ENCODE measurements at regions not wholly inside any gene's neighbourhood (a gene's known extent, or its start where the extent isn't known, plus 50 kb on each side); places are given as distances from the start of the nearest gene placed in this dataset.

DNA sequence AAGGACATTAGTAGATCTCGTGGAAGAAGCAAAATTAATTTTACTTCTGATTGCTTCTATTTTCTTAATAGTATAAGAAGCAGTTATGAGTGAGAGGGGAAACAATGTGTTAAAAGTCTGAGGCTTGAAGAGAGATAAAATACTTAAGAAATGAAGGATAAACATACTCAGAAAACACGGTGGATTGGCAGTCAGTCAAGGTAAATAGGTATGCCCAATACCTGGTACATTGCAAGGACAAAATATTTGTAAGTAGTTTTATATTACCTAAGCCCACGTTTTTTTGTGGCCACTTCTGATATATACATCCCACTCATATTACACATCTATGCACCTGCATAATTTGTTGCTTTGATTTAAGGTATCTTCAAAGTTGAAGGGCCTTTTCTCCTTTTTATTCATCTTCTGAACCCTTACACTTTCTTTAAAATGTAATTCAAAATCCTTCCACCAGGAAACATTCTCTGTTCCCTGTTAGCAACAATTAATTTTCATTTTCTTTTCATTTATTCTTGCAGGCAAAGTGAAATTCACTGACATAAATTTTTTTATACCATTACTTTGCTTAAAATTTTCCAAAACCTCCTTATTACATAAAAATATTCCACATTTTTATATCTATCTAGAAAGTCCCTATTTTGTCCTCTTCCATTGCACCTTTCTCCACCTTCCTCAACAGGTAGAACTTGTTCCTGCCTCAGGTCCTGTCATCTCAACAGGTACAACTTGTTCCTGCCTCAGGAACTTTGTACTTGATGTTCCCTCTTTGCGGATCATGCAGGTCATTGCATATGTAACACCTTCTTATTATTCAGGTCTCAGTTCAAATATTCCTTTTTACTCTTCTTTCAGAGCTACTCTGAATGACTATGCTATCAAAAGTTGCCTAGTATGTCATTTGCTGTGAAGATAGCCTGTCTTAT is 755.7 kb upstream of the ALCAM start:
- Mint-ChIP-seq H3K27me3 (ENCODE audit: unreplicated experiment) (no peaks in the 10 kb centered on the region), H3K4me1 (ENCODE audit: unreplicated experiment) (peaks cover 5% of the 10 kb centered on the region), H3K27ac (ENCODE audit: unreplicated experiment) (no peak overlapping the region), H3K4me3 (ENCODE audit: unreplicated experiment) (no peak overlapping the region), H3K9me3 (ENCODE audit: unreplicated experiment) (peaks cover 11% of the 10 kb centered on the region), H3K36me3 (ENCODE audit: unreplicated experiment) (no peaks in the 10 kb centered on the region)
- no peak for DNase-seq (ENCODE audit: extremely low spot score, unreplicated experiment)
- TF ChIP-seq, protein P1, sequence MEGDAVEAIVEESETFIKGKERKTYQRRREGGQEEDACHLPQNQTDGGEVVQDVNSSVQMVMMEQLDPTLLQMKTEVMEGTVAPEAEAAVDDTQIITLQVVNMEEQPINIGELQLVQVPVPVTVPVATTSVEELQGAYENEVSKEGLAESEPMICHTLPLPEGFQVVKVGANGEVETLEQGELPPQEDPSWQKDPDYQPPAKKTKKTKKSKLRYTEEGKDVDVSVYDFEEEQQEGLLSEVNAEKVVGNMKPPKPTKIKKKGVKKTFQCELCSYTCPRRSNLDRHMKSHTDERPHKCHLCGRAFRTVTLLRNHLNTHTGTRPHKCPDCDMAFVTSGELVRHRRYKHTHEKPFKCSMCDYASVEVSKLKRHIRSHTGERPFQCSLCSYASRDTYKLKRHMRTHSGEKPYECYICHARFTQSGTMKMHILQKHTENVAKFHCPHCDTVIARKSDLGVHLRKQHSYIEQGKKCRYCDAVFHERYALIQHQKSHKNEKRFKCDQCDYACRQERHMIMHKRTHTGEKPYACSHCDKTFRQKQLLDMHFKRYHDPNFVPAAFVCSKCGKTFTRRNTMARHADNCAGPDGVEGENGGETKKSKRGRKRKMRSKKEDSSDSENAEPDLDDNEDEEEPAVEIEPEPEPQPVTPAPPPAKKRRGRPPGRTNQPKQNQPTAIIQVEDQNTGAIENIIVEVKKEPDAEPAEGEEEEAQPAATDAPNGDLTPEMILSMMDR (IDR thresholded peaks at IDR 0.05) = peak; percentile 22

DNA sequence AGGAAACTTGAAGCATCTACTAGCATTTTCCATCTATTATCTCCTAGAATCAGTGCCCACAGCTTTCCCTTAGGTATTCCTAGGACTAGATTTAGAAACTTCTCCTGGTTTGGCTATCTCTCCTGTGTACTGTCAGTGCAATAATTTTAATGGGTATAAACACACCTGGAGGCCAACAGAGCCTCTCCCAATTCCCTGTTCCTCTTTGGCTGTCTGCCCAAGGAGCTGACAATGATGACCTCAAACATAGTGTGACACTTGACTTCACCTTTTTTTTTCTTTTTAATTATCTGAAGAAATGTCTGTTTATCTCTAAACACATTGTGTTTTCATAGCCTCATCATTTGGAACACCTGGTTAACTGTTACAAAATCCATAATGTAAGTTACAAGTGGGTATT is 754.5 kb upstream of the ALCAM start:
- Mint-ChIP-seq H3K9me3 (ENCODE audit: unreplicated experiment) (peaks cover 11% of the 10 kb centered on the region), H3K36me3 (ENCODE audit: unreplicated experiment) (no peaks in the 10 kb centered on the region), H3K27me3 (ENCODE audit: unreplicated experiment) (no peaks in the 10 kb centered on the region), H3K27ac (ENCODE audit: unreplicated experiment) (no peak overlapping the region), H3K4me1 (ENCODE audit: unreplicated experiment) (peaks cover 17% of the 10 kb centered on the region), H3K4me3 (ENCODE audit: unreplicated experiment) (no peak overlapping the region)
- TF ChIP-seq, protein P1 (IDR thresholded peaks at IDR 0.05) = no peak
- no peak for DNase-seq (ENCODE audit: extremely low spot score, unreplicated experiment)

DNA sequence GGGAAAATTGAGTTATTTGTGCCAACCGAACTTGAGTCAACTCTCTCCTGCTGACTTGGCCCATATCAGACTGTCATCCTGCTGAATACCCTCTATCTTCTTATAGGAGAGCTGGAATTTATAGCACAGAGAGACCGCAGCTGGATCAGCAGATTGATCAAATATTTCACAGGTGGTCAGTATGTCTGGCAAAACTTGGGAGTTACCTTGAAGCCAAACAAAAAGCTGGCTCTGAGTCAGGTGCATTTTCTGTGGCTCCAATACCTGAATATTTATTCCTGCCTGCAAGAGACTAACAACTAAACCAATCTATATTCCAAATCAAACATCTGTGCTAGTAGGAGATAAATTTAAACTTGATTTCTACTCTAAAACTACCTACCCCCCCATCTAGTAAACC is 752.1 kb upstream of the ALCAM start:
- Mint-ChIP-seq H3K9me3 (ENCODE audit: unreplicated experiment) (no peaks in the 10 kb centered on the region), H3K4me1 (ENCODE audit: unreplicated experiment) (peaks cover 25% of the 10 kb centered on the region), H3K27ac (ENCODE audit: unreplicated experiment) (no peak overlapping the region), H3K36me3 (ENCODE audit: unreplicated experiment) (no peaks in the 10 kb centered on the region), H3K27me3 (ENCODE audit: unreplicated experiment) (no peaks in the 10 kb centered on the region), H3K4me3 (ENCODE audit: unreplicated experiment) (no peak overlapping the region)
- no peak for DNase-seq (ENCODE audit: extremely low spot score, unreplicated experiment)
- TF ChIP-seq, protein P1 (IDR thresholded peaks at IDR 0.05) = no peak

DNA sequence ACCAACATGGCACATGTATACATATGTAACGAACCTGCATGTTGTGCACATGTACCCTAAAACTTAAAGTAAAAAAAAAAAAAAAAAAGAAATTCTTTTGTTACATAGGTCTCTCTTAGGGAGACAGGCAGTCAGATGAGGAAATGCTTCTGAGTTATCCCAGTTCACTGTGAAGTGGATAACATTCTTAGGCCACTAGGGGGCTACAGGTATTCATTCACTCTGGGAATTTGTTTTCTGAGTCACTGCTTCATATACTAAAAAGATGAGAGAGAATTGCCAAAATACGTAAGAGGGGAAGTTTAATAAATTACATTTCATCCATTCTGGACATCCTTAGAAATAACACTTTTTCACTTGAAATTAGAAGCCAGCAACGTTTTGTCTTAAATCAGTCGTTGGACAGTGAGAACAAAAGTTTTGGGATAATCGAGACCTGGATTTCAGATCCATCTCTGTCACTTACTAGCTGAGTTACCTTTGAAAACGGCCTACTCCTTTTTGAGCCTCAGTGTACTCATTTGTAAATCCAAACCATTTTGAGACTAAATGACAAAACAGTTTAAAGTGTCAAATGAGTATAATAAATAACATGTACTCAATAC is 738.4 kb upstream of the ALCAM start:
- TF ChIP-seq, protein P1 (IDR thresholded peaks at IDR 0.05) = peak; percentile 75

DNA sequence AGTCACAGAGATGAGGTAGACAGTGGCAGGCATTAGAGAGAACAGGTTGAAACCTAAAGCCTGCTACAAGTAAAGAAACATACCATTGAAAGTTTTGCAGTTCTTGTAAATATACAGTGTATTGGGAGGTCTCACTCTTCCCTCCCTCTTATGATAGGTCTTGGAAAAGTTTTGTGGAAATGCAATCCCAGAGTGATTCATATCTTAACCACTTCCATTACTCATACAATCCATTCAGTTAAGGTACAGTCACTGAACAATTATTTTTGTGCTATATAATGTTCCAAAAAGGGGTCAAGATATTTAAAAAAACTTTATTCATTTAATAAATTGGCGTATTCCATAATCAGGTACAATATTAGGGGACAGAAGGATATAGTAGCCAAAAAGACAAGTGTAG is 737.7 kb upstream of the ALCAM start:
- H3K27ac Mint-ChIP-seq (ENCODE audit: unreplicated experiment) = peak overlapping the region; percentile 50
- no peaks in the 10 kb centered on the region for H3K27me3 Mint-ChIP-seq (ENCODE audit: unreplicated experiment)
- no peak for DNase-seq (ENCODE audit: extremely low spot score, unreplicated experiment)

More for the DNA sequence above, 738.4 kb upstream of the ALCAM start:
- H3K27ac Mint-ChIP-seq (ENCODE audit: unreplicated experiment) = no peak overlapping the region
- no peak overlapping the region for H3K4me3 Mint-ChIP-seq (ENCODE audit: unreplicated experiment)
- H3K27me3 Mint-ChIP-seq (ENCODE audit: unreplicated experiment) = no peaks in the 10 kb centered on the region
- DNase-seq (ENCODE audit: extremely low spot score, unreplicated experiment) = no peak
- H3K4me1 Mint-ChIP-seq (ENCODE audit: unreplicated experiment) = peaks cover 27% of the 10 kb centered on the region
- peaks cover 5% of the 10 kb centered on the region for H3K9me3 Mint-ChIP-seq (ENCODE audit: unreplicated experiment)
- no peaks in the 10 kb centered on the region for H3K36me3 Mint-ChIP-seq (ENCODE audit: unreplicated experiment)

More for the DNA sequence above, 737.7 kb upstream of the ALCAM start:
- Mint-ChIP-seq H3K36me3 (ENCODE audit: unreplicated experiment) (no peaks in the 10 kb centered on the region), H3K4me1 (ENCODE audit: unreplicated experiment) (peaks cover 27% of the 10 kb centered on the region), H3K9me3 (ENCODE audit: unreplicated experiment) (peaks cover 5% of the 10 kb centered on the region), H3K4me3 (ENCODE audit: unreplicated experiment) (no peak overlapping the region)
- TF ChIP-seq, protein P1 (IDR thresholded peaks at IDR 0.05) = no peak
